WI38 (cell line): ENCODE measurements at regions not wholly inside any gene's neighbourhood (a gene's known extent, or its start where the extent isn't known, plus 50 kb on each side); places are given as distances from the start of the nearest gene placed in this dataset.

Experiments used
- H3K4me3 ChIP-seq: 2 replicates; pipeline ENCODE4 v1.5.1; 2011; ENCODE audit warnings: low read depth, mild to moderate bottlenecking, control low read depth, low read length
- CTCF ChIP-seq: IDR thresholded peaks from 2 replicates; pipeline ENCODE4 v1.5.1; 2012; ENCODE audit warnings: low read depth, mild to moderate bottlenecking, control low read depth, low read length

DNA sequence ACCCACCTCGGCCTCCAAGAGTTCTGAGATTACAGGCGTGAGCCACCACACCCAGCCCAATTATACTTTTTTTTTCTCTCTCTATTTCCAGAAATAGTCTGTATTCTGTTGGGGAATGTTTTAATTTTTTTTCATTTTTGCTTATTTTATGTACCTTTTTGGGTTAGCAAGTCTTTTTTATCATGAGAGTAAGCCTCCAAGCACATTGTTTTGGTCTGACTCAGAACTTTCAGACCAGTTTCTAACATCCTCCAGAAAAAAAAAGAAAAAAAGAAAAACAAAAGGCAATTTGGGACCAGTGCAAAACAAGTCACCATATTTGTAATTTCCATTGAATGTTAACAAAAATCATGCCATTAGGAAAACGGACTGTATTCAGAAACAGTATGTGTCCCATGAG, 1465.5 kb downstream of the SLITRK5 start:
- no peak for TF ChIP-seq CTCF
- no peak overlapping the region for H3K4me3 ChIP-seq

GRCh38 chr13:89150362-89150761, 1479.2 kb downstream of the SLITRK5 start:
- no peak overlapping the region for H3K4me3 ChIP-seq
- TF ChIP-seq CTCF: no peak

DNA sequence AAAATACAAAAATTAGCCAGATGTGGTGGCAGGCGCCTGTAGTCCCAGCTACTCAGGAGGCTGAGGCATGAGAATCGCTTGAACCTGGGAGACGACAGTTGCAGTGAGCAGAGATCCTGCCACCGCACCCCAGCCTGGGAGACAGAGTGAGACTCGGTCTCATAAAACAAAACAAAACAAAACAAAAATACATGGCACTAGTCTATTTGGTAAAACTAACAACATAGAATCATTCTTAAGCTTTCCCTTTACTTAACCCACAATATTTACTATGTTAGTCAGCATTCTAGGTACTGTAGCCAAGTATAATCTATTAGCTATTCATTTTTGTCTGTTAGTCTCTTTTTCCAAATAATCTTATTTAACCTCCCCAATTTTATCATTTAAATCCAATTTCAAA, 1482.8 kb downstream of the SLITRK5 start:
- no peak overlapping the region for H3K4me3 ChIP-seq
- TF ChIP-seq CTCF: no peak

DNA sequence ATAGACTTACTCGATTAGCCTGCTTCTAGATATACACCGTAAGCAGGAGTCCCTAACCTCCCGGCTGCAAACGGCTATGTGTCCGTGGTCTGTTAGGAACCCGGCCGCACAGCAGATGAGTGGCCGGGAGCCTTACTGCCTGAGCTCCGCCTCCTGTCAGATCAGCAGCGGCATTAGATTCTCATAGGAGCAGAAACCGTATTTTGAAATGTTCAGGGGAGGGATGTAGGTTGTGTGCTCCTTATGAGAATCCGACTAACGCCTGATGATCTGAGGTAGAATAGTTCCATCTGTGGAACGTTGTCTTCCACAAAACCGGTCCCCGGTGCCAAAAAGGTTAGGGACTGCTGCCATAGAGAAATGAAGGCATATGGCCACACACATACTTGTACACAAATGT, 1491.9 kb downstream of the SLITRK5 start:
- no peak overlapping the region for H3K4me3 ChIP-seq
- TF ChIP-seq CTCF: no peak

DNA sequence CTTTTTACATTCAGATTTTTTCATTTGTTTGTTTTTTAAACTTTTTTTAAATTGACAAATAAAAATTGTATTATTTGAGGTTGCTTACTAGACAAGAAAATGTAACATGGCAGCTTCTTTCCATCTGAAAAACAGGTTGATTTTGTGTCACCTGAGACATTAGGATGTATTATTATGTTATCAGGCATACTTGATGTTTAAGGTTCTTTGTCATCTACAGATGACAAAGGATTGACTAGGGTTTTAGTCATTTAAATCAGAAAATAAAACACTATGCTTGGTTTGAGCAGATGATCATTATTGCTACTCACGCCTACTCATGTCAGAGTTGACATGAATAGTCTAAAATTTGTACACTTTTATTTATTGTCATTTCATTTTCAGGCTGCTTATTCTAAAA, 1494.5 kb downstream of the SLITRK5 start:
- TF ChIP-seq CTCF: no peak
- no peak overlapping the region for H3K4me3 ChIP-seq

DNA sequence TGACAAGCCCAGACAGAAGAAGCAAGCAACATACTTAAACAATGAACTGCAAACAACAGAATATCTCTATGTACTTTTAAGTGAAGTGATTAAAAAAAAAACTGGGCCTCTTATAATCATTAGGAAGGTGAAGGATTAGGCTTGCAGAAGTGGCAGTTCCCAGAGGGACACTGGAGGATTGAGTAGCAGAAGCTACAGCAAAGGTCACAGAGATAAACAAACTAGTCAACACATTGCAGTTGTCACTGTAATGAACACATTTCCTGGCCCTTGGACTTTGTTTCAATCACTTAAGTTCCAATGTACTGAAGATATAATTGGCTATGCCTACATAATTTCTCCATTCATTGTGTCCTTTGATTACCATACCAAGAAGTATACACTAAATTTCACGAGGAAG, 1498.8 kb downstream of the SLITRK5 start:
- no peak for TF ChIP-seq CTCF

GRCh38 chr13:89181041-89181440, 1509.9 kb downstream of the SLITRK5 start:
- no peak for TF ChIP-seq CTCF
- H3K4me3 ChIP-seq: no peak overlapping the region

More for the DNA sequence above, 1498.8 kb downstream of the SLITRK5 start:
- no peak overlapping the region for H3K4me3 ChIP-seq
